ENCODE measurements at regions not wholly inside any gene's neighbourhood (a gene's known extent, or its start where the extent isn't known, plus 50 kb on each side); places are given as distances from the start of the nearest gene placed in this dataset.

DNA sequence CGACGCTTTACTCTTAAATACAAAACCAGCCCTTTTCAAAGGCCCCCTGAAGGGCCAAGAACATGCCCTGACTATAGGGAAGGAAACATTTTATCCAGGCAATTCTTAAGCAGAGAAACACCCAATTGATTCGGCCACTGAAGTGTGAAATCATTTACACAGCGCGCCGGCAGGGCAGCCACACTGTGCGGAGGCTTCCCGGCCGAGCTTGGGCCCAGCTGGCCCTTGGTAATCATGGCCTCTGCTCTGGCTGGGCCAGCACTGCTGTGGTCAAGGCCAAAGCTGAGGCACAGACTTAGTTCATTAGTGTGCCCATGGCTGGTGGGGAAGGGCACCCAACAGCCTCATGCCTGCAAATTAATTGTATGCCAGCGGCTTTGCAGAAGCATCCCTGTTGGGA, 143.7 kb upstream of the HABP2 start:
- Histone ChIP-seq H3K36me3 (replicated peaks in 1 of 2; ENCODE audit: control insufficient read depth in 1 of 2, insufficient read depth in 2 of 2, low read length in 1 of 2) (no peaks in the 10 kb centered on the region), H4K20me1 (ENCODE audit: insufficient read depth) (no peaks in the 10 kb centered on the region), H3K9me3 (no peaks in the 10 kb centered on the region), H3K27ac (ENCODE audit: low read depth in 2 of 2, low read length in 1 of 2) (no peak overlapping the region), H3K4me1 (ENCODE audit: control insufficient read depth in 1 of 2, insufficient read depth in 2 of 2, low read depth in 1 of 2, low read length in 1 of 2) (no peaks in the 10 kb centered on the region), H3K79me2 (ENCODE audit: insufficient read depth) (no peaks in the 10 kb centered on the region), H3F3A (replicated peaks; ENCODE audit: insufficient read depth) (no peaks in the 10 kb centered on the region), H3K4me3 (ENCODE audit: low read depth in 2 of 2, low read length in 1 of 2) (no peak overlapping the region), H3K9ac (no peak overlapping the region), H2AFZ (ENCODE audit: low read depth) (no peak overlapping the region), H3K4me2 (no peak overlapping the region), H3K27me3 (ENCODE audit: insufficient read depth) (no peaks in the 10 kb centered on the region; the same call in 1 of the 2 replicates), H3K9me2 (no peaks in the 10 kb centered on the region)
- TF ChIP-seq RAD21 (IDR thresholded peaks at IDR 0.05; ENCODE audit: low read length) = no peak
- CTCF ChIA-PET = no interaction called here
- WGBS (ENCODE audit: low lambda C conversion rate) = 81% methylated on average over 9 of the region's 10 CpGs
- no peak for DNase-seq
- POLR2A ChIA-PET = no interaction called here

DNA sequence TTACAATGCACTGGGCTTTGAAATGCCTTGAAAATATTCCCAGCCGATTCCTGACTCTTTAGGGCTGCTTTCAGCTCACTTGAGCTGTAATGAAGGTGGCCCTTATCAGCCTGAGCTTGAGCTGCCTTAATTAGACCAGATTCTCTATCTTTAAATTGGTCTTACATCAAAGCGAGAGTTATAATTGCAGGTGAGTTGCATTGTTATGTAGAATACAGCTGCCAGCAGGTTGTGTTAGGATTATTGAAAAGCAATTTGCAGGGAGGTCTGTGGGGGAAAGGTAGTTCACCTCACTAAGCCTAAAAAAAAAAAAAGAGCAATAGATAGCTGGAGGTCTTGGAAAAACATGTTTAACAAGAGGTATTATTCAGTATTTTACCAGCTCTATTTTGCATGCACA, 142.2 kb upstream of the HABP2 start:
- no peaks in the 10 kb centered on the region for H3F3A ChIP-seq (replicated peaks; ENCODE audit: insufficient read depth)
- H3K9ac ChIP-seq = no peak overlapping the region
- H3K9me2 ChIP-seq = no peaks in the 10 kb centered on the region
- no peak for DNase-seq
- no peak overlapping the region for H2AFZ ChIP-seq (ENCODE audit: low read depth)
- CTCF ChIA-PET = interaction anchor here (1.0 to 1.1 kb wide), 2 partner anchors 43 to 939 kb away, joined by 3 read pairs; no protein-coding TSS in a partner anchor
- H3K4me3 ChIP-seq (ENCODE audit: low read depth in 2 of 2, low read length in 1 of 2) = no peak overlapping the region
- H3K4me2 ChIP-seq = no peak overlapping the region
- WGBS (ENCODE audit: low lambda C conversion rate) = 41% methylated on average over 2 of the region's 2 CpGs
- no peaks in the 10 kb centered on the region for H3K36me3 ChIP-seq (replicated peaks in 1 of 2; ENCODE audit: control insufficient read depth in 1 of 2, insufficient read depth in 2 of 2, low read length in 1 of 2)
- POLR2A ChIA-PET = no interaction called here
- H3K79me2 ChIP-seq (ENCODE audit: insufficient read depth) = no peaks in the 10 kb centered on the region
- H4K20me1 ChIP-seq (ENCODE audit: insufficient read depth) = no peaks in the 10 kb centered on the region
- H3K27ac ChIP-seq (ENCODE audit: low read depth in 2 of 2, low read length in 1 of 2) = no peak overlapping the region
- no peaks in the 10 kb centered on the region for H3K4me1 ChIP-seq (ENCODE audit: control insufficient read depth in 1 of 2, insufficient read depth in 2 of 2, low read depth in 1 of 2, low read length in 1 of 2)
- H3K9me3 ChIP-seq = no peaks in the 10 kb centered on the region
- no peak for TF ChIP-seq RCOR1 (IDR thresholded peaks at IDR 0.05; ENCODE audit: low read length)
- TF ChIP-seq SMC3 (IDR thresholded peaks at IDR 0.05; ENCODE audit: low read depth, low read length) = no peak
- no peak for TF ChIP-seq CHD2 (IDR thresholded peaks at IDR 0.05; ENCODE audit: low read length, partially characterized antibody)
- TF ChIP-seq, protein P1, sequence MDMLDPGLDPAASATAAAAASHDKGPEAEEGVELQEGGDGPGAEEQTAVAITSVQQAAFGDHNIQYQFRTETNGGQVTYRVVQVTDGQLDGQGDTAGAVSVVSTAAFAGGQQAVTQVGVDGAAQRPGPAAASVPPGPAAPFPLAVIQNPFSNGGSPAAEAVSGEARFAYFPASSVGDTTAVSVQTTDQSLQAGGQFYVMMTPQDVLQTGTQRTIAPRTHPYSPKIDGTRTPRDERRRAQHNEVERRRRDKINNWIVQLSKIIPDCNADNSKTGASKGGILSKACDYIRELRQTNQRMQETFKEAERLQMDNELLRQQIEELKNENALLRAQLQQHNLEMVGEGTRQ (IDR thresholded peaks at IDR 0.05; ENCODE audit: borderline replicate concordance, low read depth, low read length) = no peak
- TF ChIP-seq RAD21 (IDR thresholded peaks at IDR 0.05; ENCODE audit: low read length) = no peak
- no peak for TF ChIP-seq RFX5 (IDR thresholded peaks at IDR 0.05; ENCODE audit: low read length)
- TF ChIP-seq, protein P2, sequence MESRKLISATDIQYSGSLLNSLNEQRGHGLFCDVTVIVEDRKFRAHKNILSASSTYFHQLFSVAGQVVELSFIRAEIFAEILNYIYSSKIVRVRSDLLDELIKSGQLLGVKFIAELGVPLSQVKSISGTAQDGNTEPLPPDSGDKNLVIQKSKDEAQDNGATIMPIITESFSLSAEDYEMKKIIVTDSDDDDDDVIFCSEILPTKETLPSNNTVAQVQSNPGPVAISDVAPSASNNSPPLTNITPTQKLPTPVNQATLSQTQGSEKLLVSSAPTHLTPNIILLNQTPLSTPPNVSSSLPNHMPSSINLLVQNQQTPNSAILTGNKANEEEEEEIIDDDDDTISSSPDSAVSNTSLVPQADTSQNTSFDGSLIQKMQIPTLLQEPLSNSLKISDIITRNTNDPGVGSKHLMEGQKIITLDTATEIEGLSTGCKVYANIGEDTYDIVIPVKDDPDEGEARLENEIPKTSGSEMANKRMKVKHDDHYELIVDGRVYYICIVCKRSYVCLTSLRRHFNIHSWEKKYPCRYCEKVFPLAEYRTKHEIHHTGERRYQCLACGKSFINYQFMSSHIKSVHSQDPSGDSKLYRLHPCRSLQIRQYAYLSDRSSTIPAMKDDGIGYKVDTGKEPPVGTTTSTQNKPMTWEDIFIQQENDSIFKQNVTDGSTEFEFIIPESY (IDR thresholded peaks at IDR 0.05; ENCODE audit: borderline replicate concordance, low read depth) = no peak
- TF ChIP-seq YY1 (IDR thresholded peaks at IDR 0.05; ENCODE audit: low read depth) = no peak
- TF ChIP-seq FOXJ3 (CRISPR knock-in tag; IDR thresholded peaks at IDR 0.05) = no peak
- TF ChIP-seq SIN3A (IDR thresholded peaks at IDR 0.05; ENCODE audit: borderline replicate concordance, low read depth, low read length) = no peak
- TF ChIP-seq, protein P3, sequence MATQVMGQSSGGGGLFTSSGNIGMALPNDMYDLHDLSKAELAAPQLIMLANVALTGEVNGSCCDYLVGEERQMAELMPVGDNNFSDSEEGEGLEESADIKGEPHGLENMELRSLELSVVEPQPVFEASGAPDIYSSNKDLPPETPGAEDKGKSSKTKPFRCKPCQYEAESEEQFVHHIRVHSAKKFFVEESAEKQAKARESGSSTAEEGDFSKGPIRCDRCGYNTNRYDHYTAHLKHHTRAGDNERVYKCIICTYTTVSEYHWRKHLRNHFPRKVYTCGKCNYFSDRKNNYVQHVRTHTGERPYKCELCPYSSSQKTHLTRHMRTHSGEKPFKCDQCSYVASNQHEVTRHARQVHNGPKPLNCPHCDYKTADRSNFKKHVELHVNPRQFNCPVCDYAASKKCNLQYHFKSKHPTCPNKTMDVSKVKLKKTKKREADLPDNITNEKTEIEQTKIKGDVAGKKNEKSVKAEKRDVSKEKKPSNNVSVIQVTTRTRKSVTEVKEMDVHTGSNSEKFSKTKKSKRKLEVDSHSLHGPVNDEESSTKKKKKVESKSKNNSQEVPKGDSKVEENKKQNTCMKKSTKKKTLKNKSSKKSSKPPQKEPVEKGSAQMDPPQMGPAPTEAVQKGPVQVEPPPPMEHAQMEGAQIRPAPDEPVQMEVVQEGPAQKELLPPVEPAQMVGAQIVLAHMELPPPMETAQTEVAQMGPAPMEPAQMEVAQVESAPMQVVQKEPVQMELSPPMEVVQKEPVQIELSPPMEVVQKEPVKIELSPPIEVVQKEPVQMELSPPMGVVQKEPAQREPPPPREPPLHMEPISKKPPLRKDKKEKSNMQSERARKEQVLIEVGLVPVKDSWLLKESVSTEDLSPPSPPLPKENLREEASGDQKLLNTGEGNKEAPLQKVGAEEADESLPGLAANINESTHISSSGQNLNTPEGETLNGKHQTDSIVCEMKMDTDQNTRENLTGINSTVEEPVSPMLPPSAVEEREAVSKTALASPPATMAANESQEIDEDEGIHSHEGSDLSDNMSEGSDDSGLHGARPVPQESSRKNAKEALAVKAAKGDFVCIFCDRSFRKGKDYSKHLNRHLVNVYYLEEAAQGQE (IDR thresholded peaks at IDR 0.05; ENCODE audit: low read depth, low read length) = no peak
- H3K27me3 ChIP-seq (ENCODE audit: insufficient read depth) = no peaks in the 10 kb centered on the region; the same call in 1 of the 2 replicates
